Natural killer cell (primary cell): ENCODE measurements at regions not wholly inside any gene's neighbourhood (a gene's known extent, or its start where the extent isn't known, plus 50 kb on each side); places are given as distances from the start of the nearest gene placed in this dataset.

ENCODE experiments used
- ATAC-seq, 3 donors: fragments of 150-1000 bp in 2 of 3; fragments of 200-7000 bp in 1 of 3; cut with Tn5 transposase; 1 replicate in 1 of 3; 2 replicates in 2 of 3; pipeline ENCODE4 v1.10.0; 2021; ENCODE audit warnings: mild to moderate bottlenecking in 2 of 3, moderate library complexity in 2 of 3
- DNase-seq, 2 donors: peaks; one replicate each; pipeline versions ENCODE4 v3.0.0 to v3.0.0-alpha.2; 2013 to 2021; ENCODE audit warnings: mixed read lengths in 1 of 2
- H3K27ac ChIP-seq: one replicate; pipeline ENCODE4 v1.5.1; 2013; ENCODE audit warnings: mild to moderate bottlenecking, low read length
- H3K27me3 ChIP-seq: one replicate; pipeline ENCODE4 v1.6.1; 2013; ENCODE audit warnings: low read length; ENCODE audit not compliant: control insufficient read depth, insufficient read depth
- H3K36me3 ChIP-seq: one replicate; pipeline ENCODE4 v1.6.1; 2013; ENCODE audit warnings: low read length; ENCODE audit not compliant: control insufficient read depth, insufficient read depth
- H3K4me1 ChIP-seq: one replicate; pipeline ENCODE4 v1.6.1; 2013; ENCODE audit warnings: low read length; ENCODE audit not compliant: control insufficient read depth, insufficient read depth
- H3K4me3 ChIP-seq: one replicate; pipeline ENCODE4 v1.5.1; 2013; ENCODE audit warnings: low read length
- H3K9me3 ChIP-seq: one replicate; pipeline ENCODE4 v1.6.1; 2013; ENCODE audit warnings: low read length; ENCODE audit not compliant: control insufficient read depth, insufficient read depth
- H3K27ac Mint-ChIP-seq, 2 donors: one replicate each; pipeline ENCODE4 v1.8.0; 2022; ENCODE audit warnings: mild to moderate bottlenecking in 2 of 2, mixed read lengths in 2 of 2, moderate library complexity in 1 of 2
- H3K27me3 Mint-ChIP-seq, 2 donors: one replicate each; pipeline ENCODE4 v1.8.0; 2022; ENCODE audit warnings: low read depth in 2 of 2, mixed read lengths in 2 of 2
- H3K36me3 Mint-ChIP-seq: one replicate; pipeline ENCODE4 v1.8.0; 2022; ENCODE audit warnings: mixed read lengths
- H3K4me1 Mint-ChIP-seq, 2 donors: one replicate each; pipeline ENCODE4 v1.8.0; 2022; ENCODE audit warnings: mixed read lengths in 2 of 2
- H3K4me3 Mint-ChIP-seq: one replicate; pipeline ENCODE4 v1.8.0; 2022; ENCODE audit warnings: mild to moderate bottlenecking, moderate library complexity, mixed read lengths
- H3K9me3 Mint-ChIP-seq, 2 donors: one replicate each; pipeline ENCODE4 v1.8.0; 2022; ENCODE audit warnings: mixed read lengths in 2 of 2
- WGBS: methylation state at CpG from one replicate; pipeline ENCODE4 v1.1.7; 2013; ENCODE audit warnings: missing lambda C conversion rate; ENCODE audit not compliant: insufficient coverage; 5-methylcytosine and 5-hydroxymethylcytosine counted together
- intact Hi-C: fragments of 100-400 bp; cut with micrococcal nuclease; formaldehyde crosslinking; loops from one replicate; pipeline ENCODE4 v1.14.2; 2022
- TF ChIP-seq, protein P1 (sequence below): fragments of 200-600 bp; IDR thresholded peaks from one replicate; pipeline ENCODE4 v1.8.0; 2022; ENCODE audit warnings: antibody characterized with exemption

DNA sequence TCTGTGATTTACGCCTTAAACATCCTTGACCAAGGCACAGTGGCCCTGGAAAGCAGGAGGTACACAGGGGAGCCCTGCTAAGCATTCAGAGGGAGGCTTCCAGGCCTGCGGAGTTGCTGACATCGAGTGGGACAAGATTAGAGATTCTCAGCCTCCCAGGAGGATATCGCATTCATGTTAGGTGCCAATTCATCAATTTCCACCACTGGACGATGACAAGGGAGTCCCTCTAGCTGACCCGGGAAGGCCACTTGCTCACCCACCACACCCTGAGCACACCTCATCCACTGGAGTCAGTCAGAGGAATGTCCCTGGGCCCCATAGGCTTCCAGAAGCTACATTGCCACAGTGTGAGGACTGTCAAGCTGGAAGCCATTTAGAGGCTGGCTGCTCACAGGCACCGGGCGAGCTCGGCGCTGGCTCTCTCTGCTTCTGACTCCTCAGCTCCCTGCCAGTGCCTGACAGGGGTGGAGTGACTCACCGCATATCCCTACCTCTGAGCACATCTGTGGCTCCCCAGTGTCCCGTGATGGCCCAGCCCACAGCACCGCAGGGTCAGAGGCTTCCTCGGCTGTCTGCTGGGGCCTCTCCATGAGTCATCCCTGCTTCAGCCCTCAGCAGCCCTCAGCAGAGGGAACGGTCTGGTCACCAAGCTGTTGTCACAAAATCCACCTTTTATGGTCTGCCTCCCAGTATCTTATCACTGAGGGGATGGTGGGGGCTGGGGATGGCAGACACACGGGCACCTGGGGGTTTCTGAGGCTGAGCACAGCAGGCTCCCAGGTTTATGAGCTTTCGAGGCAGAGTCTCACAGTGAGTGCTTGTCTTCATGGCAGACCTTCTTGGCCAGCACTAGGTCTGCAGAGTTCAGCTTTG lies 117.5 kb downstream of the ZNF608 start:
- Mint-ChIP-seq H3K27me3 (peaks cover 39 to 82% of the 10 kb centered on the region in 2 donors), H3K4me3 (no peak overlapping the region), H3K36me3 (no peaks in the 10 kb centered on the region), H3K9me3 (no peaks in the 10 kb centered on the region), H3K27ac (no peak overlapping the region), H3K4me1 (no peaks in the 10 kb centered on the region)
- TF ChIP-seq, protein P1, sequence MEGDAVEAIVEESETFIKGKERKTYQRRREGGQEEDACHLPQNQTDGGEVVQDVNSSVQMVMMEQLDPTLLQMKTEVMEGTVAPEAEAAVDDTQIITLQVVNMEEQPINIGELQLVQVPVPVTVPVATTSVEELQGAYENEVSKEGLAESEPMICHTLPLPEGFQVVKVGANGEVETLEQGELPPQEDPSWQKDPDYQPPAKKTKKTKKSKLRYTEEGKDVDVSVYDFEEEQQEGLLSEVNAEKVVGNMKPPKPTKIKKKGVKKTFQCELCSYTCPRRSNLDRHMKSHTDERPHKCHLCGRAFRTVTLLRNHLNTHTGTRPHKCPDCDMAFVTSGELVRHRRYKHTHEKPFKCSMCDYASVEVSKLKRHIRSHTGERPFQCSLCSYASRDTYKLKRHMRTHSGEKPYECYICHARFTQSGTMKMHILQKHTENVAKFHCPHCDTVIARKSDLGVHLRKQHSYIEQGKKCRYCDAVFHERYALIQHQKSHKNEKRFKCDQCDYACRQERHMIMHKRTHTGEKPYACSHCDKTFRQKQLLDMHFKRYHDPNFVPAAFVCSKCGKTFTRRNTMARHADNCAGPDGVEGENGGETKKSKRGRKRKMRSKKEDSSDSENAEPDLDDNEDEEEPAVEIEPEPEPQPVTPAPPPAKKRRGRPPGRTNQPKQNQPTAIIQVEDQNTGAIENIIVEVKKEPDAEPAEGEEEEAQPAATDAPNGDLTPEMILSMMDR: no peak
- no peaks in the 10 kb centered on the region for H3K27me3 ChIP-seq
- H3K4me1 ChIP-seq: no peaks in the 10 kb centered on the region
- 92% methylated on average over 17 of the region's 17 CpGs for WGBS
- ATAC-seq: peak in 1 of 3 donors; percentile 9
- no peak for DNase-seq
- H3K27ac ChIP-seq: no peak overlapping the region
- no peaks in the 10 kb centered on the region for H3K36me3 ChIP-seq
- intact Hi-C loops: no loop called here
- no peaks in the 10 kb centered on the region for H3K9me3 ChIP-seq
- H3K4me3 ChIP-seq: no peak overlapping the region

DNA sequence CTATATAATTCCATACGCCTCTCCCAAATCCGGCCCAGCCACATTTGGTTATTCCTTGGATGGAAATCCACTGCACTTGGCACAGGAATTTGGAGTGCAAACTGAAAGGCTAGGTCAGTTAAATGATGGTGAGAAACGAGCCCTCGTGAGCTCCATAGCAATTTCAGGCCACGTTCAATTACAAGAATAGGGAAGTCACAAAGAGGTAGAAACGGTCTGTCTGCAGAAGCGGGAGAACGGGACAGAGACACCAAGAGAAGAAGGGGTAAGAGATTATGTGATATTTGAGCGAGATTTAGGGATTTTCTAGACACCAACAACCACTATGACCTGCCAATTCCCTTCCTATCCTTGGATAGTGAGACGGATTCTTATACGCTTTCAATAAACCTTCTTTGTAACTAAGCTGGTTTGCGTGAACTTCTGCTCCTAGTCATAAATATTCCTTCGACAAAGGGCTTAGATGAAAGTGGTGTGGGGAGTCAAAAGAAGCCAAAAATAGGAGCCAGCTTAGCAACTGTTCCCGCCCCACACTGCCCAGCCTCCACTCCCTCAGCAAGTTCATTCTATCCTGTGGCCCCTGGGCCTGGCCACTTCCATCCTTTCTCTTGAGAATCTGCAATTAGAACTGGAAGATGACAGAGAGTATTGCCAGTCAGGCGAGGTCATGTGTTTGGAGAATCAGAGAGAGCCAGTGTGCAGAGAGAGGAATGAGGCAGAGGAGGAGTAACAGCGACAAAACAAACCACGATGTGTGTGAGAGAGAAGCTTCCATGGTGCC lies 118.4 kb downstream of the ZNF608 start:
- intact Hi-C loops: no loop called here
- H3K27me3 Mint-ChIP-seq: peaks cover 37 to 75% of the 10 kb centered on the region in 2 donors
- DNase-seq (no peak), ATAC-seq (no peak)
- Histone ChIP-seq H3K27me3 (no peaks in the 10 kb centered on the region), H3K9me3 (no peaks in the 10 kb centered on the region), H3K4me1 (no peaks in the 10 kb centered on the region), H3K36me3 (no peaks in the 10 kb centered on the region), H3K4me3 (no peak overlapping the region), H3K27ac (no peak overlapping the region)
- H3K9me3 Mint-ChIP-seq: no peaks in the 10 kb centered on the region
- H3K4me1 Mint-ChIP-seq: no peaks in the 10 kb centered on the region
- WGBS: 59% methylated on average over 15 of the region's 17 CpGs
- no peak overlapping the region for H3K4me3 Mint-ChIP-seq
- TF ChIP-seq, protein P1: no peak
- H3K27ac Mint-ChIP-seq: no peak overlapping the region
- no peaks in the 10 kb centered on the region for H3K36me3 Mint-ChIP-seq

DNA sequence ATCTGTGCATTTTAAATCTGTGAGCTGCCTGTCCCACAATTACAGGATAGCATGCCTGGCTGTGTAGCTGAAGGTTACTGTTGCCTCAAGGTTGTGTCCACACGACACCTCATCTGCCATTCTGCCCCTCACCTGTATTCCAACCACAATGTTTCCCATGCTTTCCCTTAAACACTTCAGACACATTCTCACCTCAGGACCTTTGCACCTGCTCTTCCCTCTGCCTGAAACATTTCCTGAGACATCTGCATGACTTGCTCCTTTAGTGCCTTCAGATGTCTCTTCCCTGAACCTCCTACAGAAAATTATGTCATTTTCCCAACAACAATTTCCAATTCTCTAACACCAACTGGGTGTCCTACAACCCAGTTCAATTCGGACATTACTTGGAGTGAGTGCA lies 120.4 kb downstream of the ZNF608 start:
- no peak overlapping the region for H3K27ac ChIP-seq
- no peak for ATAC-seq
- DNase-seq: no peak
- H3K36me3 ChIP-seq: no peaks in the 10 kb centered on the region
- no peaks in the 10 kb centered on the region for H3K27me3 ChIP-seq
- 84% methylated on average over 2 of the region's 2 CpGs for WGBS
- no peak overlapping the region for H3K4me3 ChIP-seq
- no peaks in the 10 kb centered on the region for H3K36me3 Mint-ChIP-seq
- H3K9me3 Mint-ChIP-seq: no peaks in the 10 kb centered on the region
- intact Hi-C loops: no loop called here
- H3K9me3 ChIP-seq: no peaks in the 10 kb centered on the region
- peaks cover 38 to 72% of the 10 kb centered on the region in 2 donors for H3K27me3 Mint-ChIP-seq
- H3K4me3 Mint-ChIP-seq: no peak overlapping the region
- H3K4me1 Mint-ChIP-seq: no peaks in the 10 kb centered on the region
- H3K4me1 ChIP-seq: no peaks in the 10 kb centered on the region
- TF ChIP-seq, protein P1: no peak
- H3K27ac Mint-ChIP-seq: no peak overlapping the region
